Hepatocyte (in vitro differentiated cells): ENCODE measurements at regions not wholly inside any gene's neighbourhood (a gene's known extent, or its start where the extent isn't known, plus 50 kb on each side); places are given as distances from the start of the nearest gene placed in this dataset.
"Not testable (repeated sequence)": the region's sequence is repeated elsewhere in the genome, so short reads cannot be mapped to it uniquely, and the experiment has no call there.

ENCODE experiments used
- DNase-seq: peaks from one replicate; pipeline ENCODE4 v3.0.0-alpha.2; 2016; ENCODE audit warnings: low spot score
- H2AFZ ChIP-seq: fragments of 200-600 bp; sonication (generic); 2 replicates; pipeline ENCODE4 v1.6.0; 2016; ENCODE audit warnings: antibody characterized with exemption, mild to moderate bottlenecking
- H3K27ac ChIP-seq: fragments of 200-600 bp; sonication (generic); 2 replicates; pipeline ENCODE4 v1.5.1; 2016; ENCODE audit warnings: mild to moderate bottlenecking
- H3K27me3 ChIP-seq: fragments of 200-600 bp; sonication (generic); 2 replicates; pipeline ENCODE4 v1.6.1; 2016
- H3K36me3 ChIP-seq: fragments of 200-600 bp; sonication (generic); replicated peaks from 2 replicates; pipeline ENCODE4 v1.5.1; 2016; ENCODE audit warnings: low read depth; ENCODE audit not compliant: insufficient read depth
- H3K4me1 ChIP-seq: fragments of 200-600 bp; sonication (generic); 2 replicates; pipeline ENCODE4 v1.5.1; 2016; ENCODE audit warnings: mild to moderate bottlenecking, moderate library complexity; ENCODE audit not compliant: insufficient read depth
- H3K4me2 ChIP-seq: fragments of 200-600 bp; sonication (generic); 2 replicates; pipeline ENCODE4 v1.6.0; 2016
- H3K4me3 ChIP-seq: fragments of 200-600 bp; sonication (generic); 2 replicates; pipeline ENCODE4 v1.5.1; 2016; ENCODE audit warnings: mild to moderate bottlenecking
- H3K79me2 ChIP-seq: fragments of 200-600 bp; sonication (generic); 2 replicates; pipeline ENCODE4 v1.6.0; 2017; ENCODE audit warnings: mild to moderate bottlenecking
- H3K9me2 ChIP-seq: fragments of 200-600 bp; sonication (generic); replicated peaks from 2 replicates; pipeline ENCODE4 v1.6.0; 2017; ENCODE audit warnings: mild to moderate bottlenecking; ENCODE audit not compliant: insufficient read depth
- H3K9me3 ChIP-seq: fragments of 200-600 bp; sonication (generic); 2 replicates; pipeline ENCODE4 v1.5.1; 2016; ENCODE audit warnings: low read depth, mild to moderate bottlenecking
- H4K20me1 ChIP-seq: fragments of 200-600 bp; sonication (generic); 2 replicates; pipeline ENCODE4 v1.6.0; 2016; ENCODE audit warnings: mild to moderate bottlenecking; ENCODE audit not compliant: insufficient read depth, poor library complexity, severe bottlenecking
- CTCF ChIP-seq: fragments of 200-600 bp; sonication (generic); IDR thresholded peaks from 2 replicates; pipeline ENCODE4 v1.5.1; 2016; ENCODE audit warnings: antibody characterized with exemption, mild to moderate bottlenecking; ENCODE audit not compliant: poor library complexity
- EZH2 ChIP-seq: fragments of 200-600 bp; sonication (generic); IDR thresholded peaks from 2 replicates; pipeline ENCODE4 v1.6.1; 2016; ENCODE audit warnings: antibody characterized with exemption, mild to moderate bottlenecking, borderline replicate concordance
- EZH2phosphoT487 ChIP-seq: fragments of 200-600 bp; sonication (generic); IDR thresholded peaks from one replicate; pipeline ENCODE4 v1.6.1; 2018; ENCODE audit warnings: antibody characterized with exemption, mild to moderate bottlenecking, low read depth, moderate library complexity; ENCODE audit not compliant: unreplicated experiment, severe bottlenecking
- WGBS: methylation state at CpG from one replicate; pipeline ENCODE4 v1.1.6; 2016; ENCODE audit warnings: low lambda C conversion rate; ENCODE audit errors: missing lambda C conversion rate; 5-methylcytosine and 5-hydroxymethylcytosine counted together

- Histone ChIP-seq H3K36me3 (no peaks in the 10 kb centered on the region), H4K20me1 (no peaks in the 10 kb centered on the region), H3K4me2 (peak overlapping the region; percentile 90), H2AFZ (peak overlapping the region; percentile 80), H3K4me1 (peaks cover 3% of the 10 kb centered on the region), H3K79me2 (no peaks in the 10 kb centered on the region), H3K9me3 (no peaks in the 10 kb centered on the region), H3K27me3 (peaks cover 44% of the 10 kb centered on the region), H3K9me2 (no peaks in the 10 kb centered on the region), H3K27ac (peak overlapping the region; percentile 91), H3K4me3 (peak overlapping the region; percentile 62)
- WGBS, result 1% methylated on average over 52 of the region's 65 CpGs
- DNase-seq, result peak; percentile 84
- TF ChIP-seq EZH2, result peak; percentile 20
- peak; percentile 27 for TF ChIP-seq CTCF
- no peak for TF ChIP-seq EZH2phosphoT487
Observed at GRCh38 chr15:98548139-98548971, 100.0 kb upstream of the IGF1R start.

GRCh38 chr15:98549003-98549402 is 99.3 kb upstream of the IGF1R start:
- H2AFZ ChIP-seq, result peak overlapping the region; percentile 80
- H3K36me3 ChIP-seq, result no peaks in the 10 kb centered on the region
- H3K27ac ChIP-seq, result peak overlapping the region; percentile 91
- H3K9me3 ChIP-seq, result no peaks in the 10 kb centered on the region
- H3K9me2 ChIP-seq, result no peaks in the 10 kb centered on the region
- peaks cover 46% of the 10 kb centered on the region for H3K27me3 ChIP-seq
- no peak for TF ChIP-seq EZH2phosphoT487
- TF ChIP-seq CTCF, result no peak
- no peak for TF ChIP-seq EZH2
- no peak for DNase-seq
- no peak overlapping the region for H3K4me3 ChIP-seq
- WGBS, result 74% methylated on average over 11 of the region's 11 CpGs
- no peaks in the 10 kb centered on the region for H3K79me2 ChIP-seq
- peak overlapping the region; percentile 90 for H3K4me2 ChIP-seq
- peaks cover 3% of the 10 kb centered on the region for H3K4me1 ChIP-seq
- no peaks in the 10 kb centered on the region for H4K20me1 ChIP-seq

- H3K9me3 ChIP-seq, result no peaks in the 10 kb centered on the region
- no peak overlapping the region for H3K4me3 ChIP-seq
- TF ChIP-seq EZH2 (no peak), EZH2phosphoT487 (no peak), CTCF (no peak)
- H3K36me3 ChIP-seq, result no peaks in the 10 kb centered on the region
- H3K4me1 ChIP-seq, result peaks cover 3% of the 10 kb centered on the region
- no peaks in the 10 kb centered on the region for H3K9me2 ChIP-seq
- H3K27me3 ChIP-seq, result peaks cover 46% of the 10 kb centered on the region
- no peaks in the 10 kb centered on the region for H3K79me2 ChIP-seq
- no peak overlapping the region for H3K4me2 ChIP-seq
- H2AFZ ChIP-seq, result no peak overlapping the region
- WGBS, result 96% methylated on average over 22 of the region's 26 CpGs
- H3K27ac ChIP-seq, result no peak overlapping the region
- no peaks in the 10 kb centered on the region for H4K20me1 ChIP-seq
- no peak for DNase-seq
Observed at GRCh38 chr15:98549741-98550140, 98.6 kb upstream of the IGF1R start.

GRCh38 chr15:98550363-98550762 is 98.0 kb upstream of the IGF1R start:
- H2AFZ ChIP-seq, H3K9me2 ChIP-seq, H3K9me3 ChIP-seq, H3K27ac ChIP-seq, DNase-seq, H3K4me1 ChIP-seq, H3K4me3 ChIP-seq, H3K79me2 ChIP-seq, H3K36me3 ChIP-seq, H4K20me1 ChIP-seq, H3K4me2 ChIP-seq: not testable (repeated sequence)
- WGBS, result 95% methylated on average over 7 of the region's 7 CpGs
- peaks cover 45% of the 10 kb centered on the region for H3K27me3 ChIP-seq
